Posterior vena cava (tissue), 2 donors: ENCODE measurements at regions not wholly inside any gene's neighbourhood (a gene's known extent, or its start where the extent isn't known, plus 50 kb on each side); places are given as distances from the start of the nearest gene placed in this dataset.
"Not testable (repeated sequence)": the region's sequence is repeated elsewhere in the genome, so short reads cannot be mapped to it uniquely, and the experiment has no call there.

Experiments used
- DNase-seq: peaks from one replicate; pipeline ENCODE4 v3.0.0-alpha.2; 2020; ENCODE audit warnings: low spot score
- intact Hi-C, 2 donors: fragments of 100-400 bp; cut with DNase I; formaldehyde crosslinking; loops; one replicate each; pipeline versions ENCODE4 v1.14.1 to v1.14.2; 2022 to 2023
- donor health status: DM: yes; HTN: yes; CAD: no.
- donor health status: DM: yes; HTN: yes; CAD: no.

DNA sequence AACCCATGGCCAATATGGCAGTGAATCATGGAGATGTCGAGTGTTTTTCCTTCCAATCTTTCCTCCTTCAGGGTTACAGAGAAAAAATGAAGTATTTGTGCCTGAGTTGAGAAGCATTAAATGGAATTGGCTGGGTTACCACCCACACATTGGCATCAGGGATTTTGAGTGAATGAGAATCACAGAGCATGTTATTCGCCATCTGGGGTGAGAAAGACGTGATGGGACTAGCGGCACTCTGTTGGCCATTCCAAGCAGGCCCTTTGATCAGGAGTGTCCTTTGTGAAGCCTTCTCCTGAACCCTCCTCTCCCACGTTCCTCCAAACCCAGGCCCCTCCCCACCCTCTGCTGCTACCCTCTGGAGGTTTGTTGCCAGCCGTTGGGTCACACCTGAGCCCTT is 84.2 kb upstream of the PCDH8 start:
- DNase-seq: no peak
- intact Hi-C loops: loop anchor here in 1 of 2 donors (5.0 kb wide), 1 partner anchor 1095 kb away; no protein-coding TSS in a partner anchor

DNA sequence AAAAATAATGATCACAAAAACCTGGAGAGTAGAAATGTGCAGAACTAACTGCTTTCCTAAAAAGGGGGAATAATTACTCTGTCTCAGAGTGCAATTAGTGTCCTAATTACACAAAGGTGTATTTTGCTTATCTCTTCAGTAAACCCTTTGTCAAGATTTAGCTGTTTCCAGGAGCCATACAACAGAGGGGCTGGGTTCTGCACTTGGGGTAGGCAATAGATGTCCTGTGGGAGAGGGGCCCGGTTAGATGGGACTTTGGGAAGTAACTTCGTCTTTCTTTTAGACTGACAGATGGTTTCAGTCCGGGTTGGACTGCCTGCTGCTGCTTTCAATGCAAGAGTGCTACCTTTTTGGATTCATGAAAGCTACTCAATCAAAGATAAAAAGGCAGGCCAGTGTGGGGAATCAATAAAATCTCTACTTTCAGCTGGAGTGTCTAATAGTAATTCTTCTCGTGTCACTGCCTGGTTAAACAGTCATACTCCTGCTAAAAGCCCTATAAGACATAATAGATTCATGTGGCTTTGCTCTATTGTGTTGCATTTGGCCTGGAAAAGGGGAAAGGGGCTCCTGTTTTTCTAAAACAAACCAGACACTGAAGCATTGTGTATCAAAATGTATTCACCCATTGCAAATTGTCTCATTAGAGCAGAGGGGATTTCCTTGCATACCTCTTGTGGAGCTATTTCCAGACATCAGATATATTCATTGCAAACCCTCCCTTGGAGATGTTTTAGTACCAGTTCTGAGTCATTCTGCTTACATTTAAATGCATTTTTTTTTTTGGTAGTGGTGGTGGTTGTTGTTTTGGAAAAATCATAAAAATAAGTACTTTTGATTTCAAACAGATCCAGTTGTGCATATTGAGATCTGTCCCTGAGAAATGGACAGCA is 83.3 kb upstream of the PCDH8 start:
- DNase-seq: no peak
- intact Hi-C loops: loop anchor here in 1 of 2 donors (5.0 kb wide), 1 partner anchor 1094 kb away; no protein-coding TSS in a partner anchor

DNA sequence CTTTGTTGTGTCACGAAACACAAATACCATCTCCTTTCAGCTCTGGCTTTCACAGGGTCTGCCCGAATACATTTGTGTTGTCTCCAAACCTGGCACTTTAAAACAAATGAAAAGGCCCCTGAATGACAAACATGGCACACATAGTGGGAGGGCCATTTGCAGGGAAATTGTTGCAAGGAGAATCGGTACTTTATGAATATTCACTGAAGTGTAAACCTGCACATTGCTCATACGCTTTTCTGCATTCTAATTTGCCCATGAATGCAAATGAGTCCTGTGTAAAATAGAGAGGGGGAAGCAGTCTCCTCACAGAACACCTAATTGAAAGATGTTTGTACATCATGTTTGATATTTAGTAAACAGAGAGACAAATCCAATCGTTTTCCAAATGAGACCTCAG is 82.7 kb upstream of the PCDH8 start:
- intact Hi-C loops: loop anchor here in 1 of 2 donors (5.0 kb wide), 1 partner anchor 1094 kb away; no protein-coding TSS in a partner anchor
- DNase-seq: no peak

GRCh38 chr13:52929846-52930245 is 81.4 kb upstream of the PCDH8 start:
- DNase-seq: no peak
- intact Hi-C loops: loop anchor here in 1 of 2 donors (5.0 kb wide), 1 partner anchor 1093 kb away; no protein-coding TSS in a partner anchor

- DNase-seq: no peak
- intact Hi-C loops: no loop called here
These were observed 78.5 kb upstream of the PCDH8 start for GRCh38 chr13:52926971-52927370.

- no peak for DNase-seq
- intact Hi-C loops: no loop called here
These were observed 77.4 kb upstream of the PCDH8 start for GRCh38 chr13:52925775-52926285.

GRCh38 chr13:52925251-52925650 is 76.8 kb upstream of the PCDH8 start:
- intact Hi-C loops: no loop called here
- no peak for DNase-seq

- intact Hi-C loops: no loop called here
These were observed 76.1 kb upstream of the PCDH8 start for GRCh38 chr13:52924289-52925148.

GRCh38 chr13:52922961-52923360 is 74.5 kb upstream of the PCDH8 start:
- intact Hi-C loops: no loop called here
- no peak for DNase-seq

More at GRCh38 chr13:52924289-52925148, 76.1 kb upstream of the PCDH8 start:
- DNase-seq: no peak

GRCh38 chr13:52921194-52921593 is 72.8 kb upstream of the PCDH8 start:
- no peak for DNase-seq
- intact Hi-C loops: no loop called here

- no peak for DNase-seq
- intact Hi-C loops: no loop called here
These were observed 68.1 kb upstream of the PCDH8 start for GRCh38 chr13:52916486-52916990.

GRCh38 chr13:52911340-52911739 is 62.9 kb upstream of the PCDH8 start:
- intact Hi-C loops: no loop called here

GRCh38 chr13:52910318-52910717 is 61.9 kb upstream of the PCDH8 start:
- intact Hi-C loops, DNase-seq: not testable (repeated sequence)

More at GRCh38 chr13:52911340-52911739, 62.9 kb upstream of the PCDH8 start:
- no peak for DNase-seq

DNA sequence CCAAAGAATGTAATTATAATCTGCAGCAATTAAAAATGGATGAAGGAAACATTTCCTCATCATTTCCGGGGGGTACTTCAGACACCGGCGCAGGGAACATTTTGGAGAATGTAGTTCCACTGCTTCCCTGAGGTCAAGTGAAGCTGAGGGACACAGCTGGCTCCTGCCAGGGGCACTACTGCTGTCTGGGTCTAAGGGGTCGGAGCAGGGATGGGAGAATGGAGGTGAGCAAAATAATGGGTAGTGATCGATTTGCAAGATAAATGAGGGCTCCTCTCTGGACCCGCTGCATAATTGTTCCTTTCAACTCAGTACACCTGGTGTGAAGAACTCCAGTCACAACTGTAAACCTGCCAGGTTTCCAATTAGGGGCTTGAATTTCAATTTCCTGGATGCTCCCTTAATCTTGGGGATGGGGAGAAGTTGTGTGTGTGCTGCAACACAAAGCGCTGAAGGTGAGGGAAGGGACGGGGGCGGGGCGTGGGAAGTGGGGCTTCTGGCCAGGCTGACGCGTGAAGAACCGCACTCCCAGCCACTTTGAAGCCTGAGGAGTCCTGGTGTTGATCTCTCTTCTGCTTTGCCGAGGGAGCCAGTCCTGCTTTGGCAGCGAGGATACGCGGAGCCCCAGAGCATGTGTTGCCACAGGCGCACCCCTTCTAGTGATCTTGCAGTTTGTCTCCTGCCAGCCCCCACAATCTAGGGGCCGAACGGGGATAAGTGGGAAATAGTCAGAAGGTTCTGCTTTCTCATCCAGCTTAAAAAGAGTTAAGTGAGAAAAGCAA is 57.9 kb upstream of the PCDH8 start:
- intact Hi-C loops: no loop called here
- DNase-seq: no peak

GRCh38 chr13:52905701-52906100 is 57.3 kb upstream of the PCDH8 start:
- DNase-seq: no peak
- intact Hi-C loops: no loop called here

- intact Hi-C loops: no loop called here
- DNase-seq: no peak
These were observed 54.9 kb upstream of the PCDH8 start for GRCh38 chr13:52903320-52903719.

GRCh38 chr13:52899206-52899605 is 50.8 kb upstream of the PCDH8 start:
- intact Hi-C loops: loop anchor here in 1 of 2 donors (5.0 kb wide), 1 partner anchor 47 kb away; no protein-coding TSS in a partner anchor
- DNase-seq: no peak
